Aorta (tissue), 5 donors: ENCODE measurements at regions not wholly inside any gene's neighbourhood (a gene's known extent, or its start where the extent isn't known, plus 50 kb on each side); places are given as distances from the start of the nearest gene placed in this dataset.

ENCODE experiments used
- ATAC-seq: fragments of 200-7000 bp; cut with Tn5 transposase; one replicate; pipeline ENCODE4 v1.9.1; 2022; ENCODE audit warnings: moderate library complexity; ENCODE audit not compliant: low FRiP score
- DNase-seq, 2 donors: peaks; one replicate each; pipeline ENCODE4 v3.0.0-alpha.2; 2020
- H3K27ac ChIP-seq, 2 donors: one replicate each; pipeline ENCODE4 v1.5.1; 2013; ENCODE audit warnings: low read length in 2 of 2, mild to moderate bottlenecking in 2 of 2, moderate library complexity in 2 of 2, control low read depth in 1 of 2, inconsistent platforms in 1 of 2, low read depth in 1 of 2
- H3K27me3 ChIP-seq, 2 donors: one replicate each; pipeline ENCODE4 v1.6.1; 2013; ENCODE audit warnings: control low read depth in 1 of 2, low read length in 1 of 2, mild to moderate bottlenecking in 1 of 2, moderate library complexity in 1 of 2; ENCODE audit not compliant: insufficient read depth in 2 of 2, control insufficient read depth in 1 of 2
- H3K36me3 ChIP-seq, 2 donors: one replicate each; pipeline ENCODE4 v1.6.1; 2013; ENCODE audit warnings: control low read depth in 1 of 2, low read length in 1 of 2, mild to moderate bottlenecking in 1 of 2; ENCODE audit not compliant: insufficient read depth in 2 of 2, control insufficient read depth in 1 of 2
- H3K4me1 ChIP-seq, 2 donors: one replicate each; pipeline ENCODE4 v1.6.1; 2013; ENCODE audit warnings: low read length in 2 of 2, control low read depth in 1 of 2, mild to moderate bottlenecking in 1 of 2, moderate library complexity in 1 of 2; ENCODE audit not compliant: insufficient read depth in 2 of 2, control insufficient read depth in 1 of 2
- H3K4me3 ChIP-seq, 2 donors: one replicate each; pipeline ENCODE4 v1.5.1; 2013; ENCODE audit warnings: low read length in 2 of 2, control low read depth in 1 of 2, mild to moderate bottlenecking in 1 of 2
- H3K9me3 ChIP-seq: one replicate; pipeline ENCODE4 v1.6.1; 2013; ENCODE audit warnings: mild to moderate bottlenecking, low read length; ENCODE audit not compliant: control insufficient read depth
- WGBS, 2 donors: extraction: QIAGEN DNeasy Blood & Tissue Kit; methylation state at CpG; one replicate each; pipeline ENCODE4 v1.1.7; 2013; 5-methylcytosine and 5-hydroxymethylcytosine counted together
- intact Hi-C, 2 donors: fragments of 100-400 bp; cut with DNase I; formaldehyde crosslinking; loops; one replicate each; pipeline versions ENCODE4 v1.14.2 to v1.15.0; 2022
- donor health status: healthy with polysubstance abuse.
- donor health status: Bipolar disorder and iron deficiency.
- donor health status: DM: no; HTN: no; CAD: no.
- donor health status: DM: no; HTN: no; CAD: no.
- donor health status: DM: yes; HTN: yes; CAD: no.

- no peak overlapping the region for H3K27ac ChIP-seq
- ATAC-seq (no peak), DNase-seq (no peak)
- intact Hi-C loops = no loop called here
- H3K27me3 ChIP-seq = no peaks in the 10 kb centered on the region
- no peaks in the 10 kb centered on the region for H3K36me3 ChIP-seq
- H3K4me1 ChIP-seq = no peaks in the 10 kb centered on the region
- 53 to 62% methylated on average over 4 of the region's 4 CpGs for WGBS, 2 donors
- H3K4me3 ChIP-seq = no peak overlapping the region
- no peaks in the 10 kb centered on the region for H3K9me3 ChIP-seq
These were observed 541.6 kb downstream of the SLC4A3 start for GRCh38 chr2:220168891-220169546.

- no peaks in the 10 kb centered on the region for H3K4me1 ChIP-seq
- no peaks in the 10 kb centered on the region for H3K9me3 ChIP-seq
- WGBS, 2 donors = 59 to 89% methylated on average over 2 of the region's 2 CpGs
- ATAC-seq = no peak
- intact Hi-C loops = no loop called here
- no peaks in the 10 kb centered on the region for H3K27me3 ChIP-seq
- no peaks in the 10 kb centered on the region for H3K36me3 ChIP-seq
- H3K27ac ChIP-seq = no peak overlapping the region
- H3K4me3 ChIP-seq = no peak overlapping the region
- DNase-seq = no peak
These were observed 547.4 kb downstream of the SLC4A3 start for GRCh38 chr2:220174826-220175225.

- H3K9me3 ChIP-seq = no peaks in the 10 kb centered on the region
- intact Hi-C loops = no loop called here
- no peaks in the 10 kb centered on the region for H3K36me3 ChIP-seq
- H3K4me3 ChIP-seq = no peak overlapping the region
- WGBS, 2 donors = 94 to 95% methylated on average over 2 of the region's 2 CpGs
- H3K4me1 ChIP-seq = no peaks in the 10 kb centered on the region
- H3K27ac ChIP-seq = no peak overlapping the region
- no peak for ATAC-seq
- no peaks in the 10 kb centered on the region for H3K27me3 ChIP-seq
- no peak for DNase-seq
These were observed 548.5 kb downstream of the SLC4A3 start for GRCh38 chr2:220175967-220176366.

GRCh38 chr2:220178991-220179695 is 551.7 kb downstream of the SLC4A3 start:
- H3K27ac ChIP-seq = no peak overlapping the region
- H3K4me1 ChIP-seq = no peaks in the 10 kb centered on the region
- no peak for DNase-seq
- 93 to 96% methylated on average over 6 of the region's 6 CpGs for WGBS, 2 donors
- no peak overlapping the region for H3K4me3 ChIP-seq
- intact Hi-C loops = no loop called here
- no peak for ATAC-seq
- H3K27me3 ChIP-seq = no peaks in the 10 kb centered on the region
- H3K9me3 ChIP-seq = no peaks in the 10 kb centered on the region
- H3K36me3 ChIP-seq = no peaks in the 10 kb centered on the region

- H3K27ac ChIP-seq = no peak overlapping the region
- intact Hi-C loops = no loop called here
- 91 to 93% methylated on average over 1 of the region's 1 CpG for WGBS, 2 donors
- no peaks in the 10 kb centered on the region for H3K9me3 ChIP-seq
- no peaks in the 10 kb centered on the region for H3K4me1 ChIP-seq
- no peaks in the 10 kb centered on the region for H3K27me3 ChIP-seq
- H3K4me3 ChIP-seq = no peak overlapping the region
- ATAC-seq = no peak
- H3K36me3 ChIP-seq = no peaks in the 10 kb centered on the region
- no peak for DNase-seq
These were observed 553.7 kb downstream of the SLC4A3 start for GRCh38 chr2:220181165-220181564.

- Histone ChIP-seq H3K4me3 (no peak overlapping the region), H3K36me3 (no peaks in the 10 kb centered on the region), H3K27me3 (no peaks in the 10 kb centered on the region), H3K27ac (no peak overlapping the region), H3K9me3 (no peaks in the 10 kb centered on the region), H3K4me1 (no peaks in the 10 kb centered on the region)
- no peak for DNase-seq
- ATAC-seq = no peak
- 91% methylated on average over 3 of the region's 3 CpGs for WGBS, 2 donors
- intact Hi-C loops = no loop called here
These were observed 555.4 kb downstream of the SLC4A3 start for GRCh38 chr2:220182790-220183189.

- no peaks in the 10 kb centered on the region for H3K9me3 ChIP-seq
- DNase-seq = no peak
- no peaks in the 10 kb centered on the region for H3K27me3 ChIP-seq
- no peaks in the 10 kb centered on the region for H3K4me1 ChIP-seq
- no peak for ATAC-seq
- no peak overlapping the region for H3K27ac ChIP-seq
- intact Hi-C loops = no loop called here
- WGBS, 2 donors = 55 to 58% methylated on average over 2 of the region's 2 CpGs
- H3K4me3 ChIP-seq = no peak overlapping the region
- no peaks in the 10 kb centered on the region for H3K36me3 ChIP-seq
These were observed 558.4 kb downstream of the SLC4A3 start for GRCh38 chr2:220185766-220186305.

GRCh38 chr2:220188031-220188430 is 560.6 kb downstream of the SLC4A3 start:
- intact Hi-C loops = no loop called here
- H3K9me3 ChIP-seq = peaks cover 4% of the 10 kb centered on the region
- H3K4me3 ChIP-seq = no peak overlapping the region
- H3K36me3 ChIP-seq = no peaks in the 10 kb centered on the region
- no peak overlapping the region for H3K27ac ChIP-seq
- 71 to 72% methylated on average over 2 of the region's 2 CpGs for WGBS, 2 donors
- DNase-seq = no peak
- no peak for ATAC-seq
- H3K4me1 ChIP-seq = no peaks in the 10 kb centered on the region
- H3K27me3 ChIP-seq = no peaks in the 10 kb centered on the region

GRCh38 chr2:220191031-220191430 is 563.6 kb downstream of the SLC4A3 start:
- H3K9me3 ChIP-seq = peaks cover 4% of the 10 kb centered on the region
- 0 to 40% methylated on average over 1 of the region's 1 CpG for WGBS, 2 donors
- no peak for DNase-seq
- no peak for ATAC-seq
- no peaks in the 10 kb centered on the region for H3K27me3 ChIP-seq
- no peaks in the 10 kb centered on the region for H3K36me3 ChIP-seq
- no peaks in the 10 kb centered on the region for H3K4me1 ChIP-seq
- H3K27ac ChIP-seq = no peak overlapping the region
- intact Hi-C loops = no loop called here
- no peak overlapping the region for H3K4me3 ChIP-seq
